ENCODE measurements at regions not wholly inside any gene's neighbourhood (a gene's known extent, or its start where the extent isn't known, plus 50 kb on each side); places are given as distances from the start of the nearest gene placed in this dataset.
"Not testable (repeated sequence)": the region's sequence is repeated elsewhere in the genome, so short reads cannot be mapped to it uniquely, and the experiment has no call there.

DNA sequence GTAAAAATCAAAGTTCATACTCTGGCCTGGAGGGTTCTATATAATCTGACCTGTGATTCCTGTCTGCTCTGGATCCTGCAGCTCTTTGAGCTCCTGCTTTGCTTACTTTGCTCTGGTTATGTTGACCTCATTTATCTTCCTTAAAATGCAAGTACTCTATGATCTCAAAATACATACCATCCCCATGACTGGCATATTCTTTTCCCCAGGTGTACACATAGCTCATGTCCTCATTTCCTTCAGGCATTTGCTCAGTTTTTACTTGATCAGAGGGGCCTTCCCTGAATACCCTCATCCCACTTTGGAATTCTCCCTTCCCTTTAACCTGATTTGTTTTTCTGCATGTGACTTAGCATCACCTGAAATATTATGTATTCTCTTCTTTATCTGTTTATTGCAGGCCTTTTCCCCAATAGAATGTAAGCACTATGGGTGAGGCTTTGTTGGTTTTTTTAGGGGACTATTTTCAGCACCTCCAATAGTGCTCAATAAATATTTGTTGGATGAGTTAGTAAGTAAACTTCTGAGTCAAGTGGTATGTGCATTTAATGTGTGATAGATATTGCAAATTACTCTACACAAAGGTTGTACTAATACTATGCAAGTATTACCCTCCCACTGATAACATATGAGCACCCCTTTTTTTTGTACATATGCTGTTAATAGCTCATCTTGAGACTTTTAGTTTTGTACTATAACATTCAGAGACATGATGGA, 211.5 kb downstream of the NMUR2 start:
- DNase-seq (ENCODE audit: low spot score in 2 of 2) (no peak), ATAC-seq (replicated peaks; ENCODE audit: extremely low read depth, poor library complexity, severe bottlenecking) (no peak)
- no peaks in the 10 kb centered on the region for H3K36me3 Mint-ChIP-seq (ENCODE audit: insufficient read depth)
- H3K27me3 Mint-ChIP-seq = peaks cover 36% of the 10 kb centered on the region
- peaks cover 8% of the 10 kb centered on the region for H3K9me3 Mint-ChIP-seq
- H3K4me1 Mint-ChIP-seq = no peaks in the 10 kb centered on the region
- H3K27ac Mint-ChIP-seq (ENCODE audit: low read depth) = no peak overlapping the region
- no peak overlapping the region for H3K4me3 Mint-ChIP-seq

DNA sequence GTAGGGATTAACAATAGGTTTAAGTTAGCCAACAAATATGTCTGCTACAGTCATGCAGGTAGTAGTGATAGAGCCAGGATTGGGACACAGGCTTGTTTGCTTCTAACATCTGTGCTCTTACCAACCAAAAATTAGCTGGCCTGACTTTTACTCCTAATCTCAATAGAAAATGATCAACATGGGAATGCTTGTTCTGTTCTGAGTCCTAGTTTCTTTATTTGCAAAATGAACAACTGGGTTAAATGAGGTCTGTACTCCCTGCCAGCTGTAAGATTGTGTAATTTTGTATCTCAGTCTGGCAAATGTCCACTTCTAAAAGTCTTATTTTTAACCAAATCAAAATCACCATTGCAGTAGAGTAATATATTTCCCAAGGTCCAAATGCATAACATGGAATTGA, 216.8 kb downstream of the NMUR2 start:
- Mint-ChIP-seq H3K9me3 (peaks cover 11% of the 10 kb centered on the region), H3K4me3 (no peak overlapping the region), H3K27me3 (peaks cover 30% of the 10 kb centered on the region), H3K36me3 (ENCODE audit: insufficient read depth) (no peaks in the 10 kb centered on the region), H3K4me1 (no peaks in the 10 kb centered on the region), H3K27ac (ENCODE audit: low read depth) (no peak overlapping the region)
- ATAC-seq (replicated peaks; ENCODE audit: extremely low read depth, poor library complexity, severe bottlenecking) (no peak), DNase-seq (ENCODE audit: low spot score in 2 of 2) (no peak)

DNA sequence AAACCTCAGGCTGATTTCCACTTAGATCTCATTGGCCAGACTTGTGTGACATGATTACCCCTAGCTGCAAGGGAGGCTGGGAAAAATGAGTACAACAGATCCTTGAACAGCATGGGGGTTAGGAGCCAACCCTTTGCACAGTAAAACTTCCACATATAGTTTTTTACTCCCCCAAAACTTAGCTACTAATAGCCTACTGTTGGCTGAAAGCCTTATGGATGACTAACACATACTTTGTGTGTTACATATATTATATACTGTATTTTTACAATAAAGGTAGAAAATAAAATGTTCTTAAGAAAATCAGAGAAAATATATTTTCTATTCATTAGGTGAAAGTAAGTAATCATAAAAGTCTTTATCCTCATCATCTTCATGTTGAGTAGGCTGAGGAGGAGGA, 217.4 kb downstream of the NMUR2 start:
- Mint-ChIP-seq H3K9me3 (peaks cover 5% of the 10 kb centered on the region), H3K27me3 (peaks cover 28% of the 10 kb centered on the region), H3K4me1 (no peaks in the 10 kb centered on the region), H3K27ac (ENCODE audit: low read depth) (no peak overlapping the region), H3K36me3 (ENCODE audit: insufficient read depth) (no peaks in the 10 kb centered on the region), H3K4me3 (no peak overlapping the region)
- no peak for DNase-seq (ENCODE audit: low spot score in 2 of 2)
- ATAC-seq (replicated peaks; ENCODE audit: extremely low read depth, poor library complexity, severe bottlenecking) = no peak

DNA sequence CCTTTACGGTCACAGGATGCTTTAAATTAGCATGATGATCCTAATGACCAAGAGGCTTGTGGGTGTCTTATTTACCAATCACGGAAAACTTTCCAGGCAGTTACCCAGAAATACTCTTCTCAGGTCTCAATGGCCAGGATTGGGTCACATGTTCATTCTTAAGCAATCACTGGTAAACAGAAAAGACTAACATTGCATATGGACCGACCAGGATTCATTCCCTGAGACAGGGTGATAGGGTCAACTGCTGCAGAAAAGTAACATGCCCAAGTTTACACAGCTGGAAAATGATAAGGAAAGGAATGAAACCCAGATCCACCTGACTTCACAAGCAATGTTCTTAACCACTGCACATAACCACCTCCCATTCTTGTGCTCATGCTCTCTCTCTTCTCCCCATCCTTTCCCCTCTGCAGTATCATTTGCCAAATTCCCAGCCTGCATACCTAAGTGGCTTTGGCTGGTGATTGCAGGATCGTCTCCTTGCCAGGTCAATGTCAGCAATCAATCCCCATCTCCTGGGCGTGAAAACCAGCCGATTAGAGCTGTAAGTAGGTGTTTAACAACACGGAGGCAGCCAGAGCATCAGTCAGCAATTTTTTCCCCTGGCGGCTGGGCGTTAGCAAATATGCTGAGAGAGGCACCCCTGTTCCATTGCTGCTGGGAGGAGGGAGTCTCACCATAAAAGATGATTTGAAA, 219.4 kb downstream of the NMUR2 start:
- H3K4me3 Mint-ChIP-seq = no peak overlapping the region
- H3K36me3 Mint-ChIP-seq (ENCODE audit: insufficient read depth) = no peaks in the 10 kb centered on the region
- peaks cover 24% of the 10 kb centered on the region for H3K27me3 Mint-ChIP-seq
- no peak for DNase-seq (ENCODE audit: low spot score in 2 of 2)
- peaks cover 5% of the 10 kb centered on the region for H3K9me3 Mint-ChIP-seq
- no peak for ATAC-seq (replicated peaks; ENCODE audit: extremely low read depth, poor library complexity, severe bottlenecking)
- H3K27ac Mint-ChIP-seq (ENCODE audit: low read depth) = no peak overlapping the region
- H3K4me1 Mint-ChIP-seq = no peaks in the 10 kb centered on the region

DNA sequence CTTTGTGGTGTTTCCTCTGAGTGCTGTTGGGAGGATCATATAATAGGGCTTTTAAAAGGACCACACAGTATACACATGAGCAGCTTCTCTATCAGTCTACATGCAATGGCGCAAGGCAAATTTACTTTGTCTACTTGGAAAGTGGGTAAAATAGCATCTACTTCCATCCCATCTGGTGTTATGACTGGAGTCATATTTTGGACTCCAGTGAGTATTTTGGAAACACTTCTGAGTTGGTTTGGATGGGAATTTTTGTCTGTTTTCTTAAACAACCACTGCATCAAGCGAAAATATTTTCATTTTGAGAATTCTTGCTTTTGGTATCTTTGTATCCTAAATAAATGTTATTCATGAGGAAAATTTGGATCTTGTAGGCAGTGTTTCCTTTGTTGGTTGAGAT, 220.8 kb downstream of the NMUR2 start:
- peaks cover 5% of the 10 kb centered on the region for H3K9me3 Mint-ChIP-seq
- no peak overlapping the region for H3K4me3 Mint-ChIP-seq
- no peak overlapping the region for H3K27ac Mint-ChIP-seq (ENCODE audit: low read depth)
- DNase-seq (ENCODE audit: low spot score in 2 of 2) (no peak), ATAC-seq (replicated peaks; ENCODE audit: extremely low read depth, poor library complexity, severe bottlenecking) (no peak)
- H3K36me3 Mint-ChIP-seq (ENCODE audit: insufficient read depth) = no peaks in the 10 kb centered on the region
- no peaks in the 10 kb centered on the region for H3K4me1 Mint-ChIP-seq
- peaks cover 24% of the 10 kb centered on the region for H3K27me3 Mint-ChIP-seq

DNA sequence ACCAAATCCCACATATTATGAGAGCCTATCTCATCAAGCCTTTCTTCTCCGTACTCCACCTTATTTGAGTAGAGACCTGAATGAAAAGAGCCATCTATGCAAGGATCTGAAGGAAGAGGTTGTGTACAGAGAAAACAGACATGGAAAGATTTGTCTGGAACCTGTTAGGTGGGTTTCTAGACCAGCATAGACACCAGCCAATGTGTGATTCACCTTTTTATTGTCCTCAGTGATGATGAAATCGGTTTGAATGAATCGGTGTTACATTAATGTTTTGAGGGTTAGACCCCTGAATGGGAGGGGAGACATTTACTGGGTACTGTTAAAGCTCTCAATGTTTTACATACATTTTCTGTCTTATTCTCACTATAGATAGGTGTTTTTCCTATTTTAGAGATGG, 223.6 kb downstream of the NMUR2 start:
- H3K9me3 Mint-ChIP-seq = peaks cover 5% of the 10 kb centered on the region
- H3K4me3 Mint-ChIP-seq = no peak overlapping the region
- H3K36me3 Mint-ChIP-seq (ENCODE audit: insufficient read depth) = no peaks in the 10 kb centered on the region
- H3K27me3 Mint-ChIP-seq = peaks cover 16% of the 10 kb centered on the region
- H3K4me1 Mint-ChIP-seq = no peaks in the 10 kb centered on the region
- ATAC-seq (replicated peaks; ENCODE audit: extremely low read depth, poor library complexity, severe bottlenecking) (no peak), DNase-seq (ENCODE audit: low spot score in 2 of 2) (no peak)
- H3K27ac Mint-ChIP-seq (ENCODE audit: low read depth) = no peak overlapping the region

DNA sequence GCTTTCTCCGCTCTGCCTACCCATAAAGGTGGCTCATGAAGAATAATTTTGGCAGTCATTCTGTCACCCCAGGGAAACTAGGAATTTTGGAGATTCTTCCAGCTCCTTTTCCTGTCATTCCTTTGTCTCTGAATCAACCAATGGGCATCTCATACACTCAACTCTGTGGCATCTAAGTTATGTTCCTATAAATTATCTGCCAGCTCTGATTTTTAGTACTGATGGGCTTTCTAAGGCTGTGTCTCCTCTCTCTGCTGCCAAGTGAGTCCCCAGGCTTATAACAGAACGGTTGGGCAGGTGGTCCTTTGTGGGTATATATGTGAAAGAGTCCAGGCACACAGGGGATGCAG, 226.8 kb downstream of the NMUR2 start:
- ATAC-seq (replicated peaks; ENCODE audit: extremely low read depth, poor library complexity, severe bottlenecking) (no peak), DNase-seq (ENCODE audit: low spot score in 2 of 2) (no peak)
- H3K27ac Mint-ChIP-seq (ENCODE audit: low read depth) = no peak overlapping the region
- H3K4me1 Mint-ChIP-seq = no peaks in the 10 kb centered on the region
- peaks cover 18% of the 10 kb centered on the region for H3K27me3 Mint-ChIP-seq
- no peaks in the 10 kb centered on the region for H3K36me3 Mint-ChIP-seq (ENCODE audit: insufficient read depth)
- H3K9me3 Mint-ChIP-seq = no peaks in the 10 kb centered on the region
- no peak overlapping the region for H3K4me3 Mint-ChIP-seq

DNA sequence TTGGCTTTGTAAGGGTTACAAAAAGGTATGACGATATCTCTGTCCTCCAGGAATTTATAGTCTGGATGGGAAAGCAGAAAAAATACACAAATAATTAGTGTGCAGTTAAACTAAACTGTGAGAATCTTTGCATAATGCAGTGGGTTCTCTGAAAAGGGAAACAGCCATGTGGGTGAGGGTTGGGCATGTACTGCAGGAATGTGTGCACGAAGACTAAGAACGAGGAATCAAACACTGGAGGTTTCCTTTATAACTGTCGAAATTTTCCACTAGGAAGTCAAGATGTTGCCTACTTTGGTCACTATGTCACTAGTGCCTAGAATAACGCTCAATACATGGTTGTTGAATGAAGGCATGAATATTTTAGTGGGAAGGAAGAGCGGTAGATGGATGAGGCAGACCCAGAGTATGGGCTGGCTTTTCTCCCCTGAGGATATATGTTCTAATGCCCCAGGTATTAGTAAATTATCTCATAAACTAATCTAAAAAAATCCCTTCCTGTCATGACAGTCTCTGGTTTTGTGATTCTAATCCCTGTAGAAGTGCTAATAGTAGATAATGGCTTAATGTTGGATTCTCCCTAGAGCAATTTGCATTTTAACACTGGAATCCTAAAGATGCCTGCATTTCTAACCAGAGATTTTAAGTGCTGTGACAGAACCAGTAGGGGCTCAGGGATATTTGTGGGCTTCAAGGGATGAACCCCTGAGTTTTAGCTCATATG, 227.3 kb downstream of the NMUR2 start:
- Mint-ChIP-seq H3K27ac (ENCODE audit: low read depth) (no peak overlapping the region), H3K4me3 (no peak overlapping the region), H3K4me1 (no peaks in the 10 kb centered on the region), H3K9me3 (no peaks in the 10 kb centered on the region), H3K36me3 (ENCODE audit: insufficient read depth) (no peaks in the 10 kb centered on the region), H3K27me3 (peaks cover 14% of the 10 kb centered on the region)
- ATAC-seq (replicated peaks; ENCODE audit: extremely low read depth, poor library complexity, severe bottlenecking) (no peak), DNase-seq (ENCODE audit: low spot score in 2 of 2) (no peak)

DNA sequence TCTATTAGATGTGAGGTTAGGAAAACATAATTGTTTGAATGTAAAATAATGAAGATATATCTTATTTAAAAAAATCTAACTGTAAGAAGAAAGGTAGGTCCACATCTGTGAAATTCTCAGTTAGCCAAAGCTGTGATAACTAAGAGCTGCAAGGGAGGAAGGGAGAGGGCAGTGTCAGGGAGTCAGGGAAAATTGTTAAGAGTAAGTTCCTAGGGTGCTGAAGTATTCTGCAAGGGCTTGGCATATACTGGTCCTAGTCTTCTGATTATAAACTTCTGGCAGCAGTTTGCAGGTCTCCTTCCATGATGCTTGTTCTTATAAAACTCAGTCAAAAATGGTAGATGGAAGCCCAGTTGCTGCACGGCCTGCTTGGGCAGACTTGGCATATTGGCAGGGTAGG, 233.2 kb downstream of the NMUR2 start:
- H3K27me3 Mint-ChIP-seq = peaks cover 32% of the 10 kb centered on the region
- no peak overlapping the region for H3K4me3 Mint-ChIP-seq
- H3K9me3 Mint-ChIP-seq = no peaks in the 10 kb centered on the region
- ATAC-seq (replicated peaks; ENCODE audit: extremely low read depth, poor library complexity, severe bottlenecking) (no peak), DNase-seq (ENCODE audit: low spot score in 2 of 2) (no peak)
- H3K36me3 Mint-ChIP-seq (ENCODE audit: insufficient read depth) = no peaks in the 10 kb centered on the region
- no peaks in the 10 kb centered on the region for H3K4me1 Mint-ChIP-seq
- no peak overlapping the region for H3K27ac Mint-ChIP-seq (ENCODE audit: low read depth)

DNA sequence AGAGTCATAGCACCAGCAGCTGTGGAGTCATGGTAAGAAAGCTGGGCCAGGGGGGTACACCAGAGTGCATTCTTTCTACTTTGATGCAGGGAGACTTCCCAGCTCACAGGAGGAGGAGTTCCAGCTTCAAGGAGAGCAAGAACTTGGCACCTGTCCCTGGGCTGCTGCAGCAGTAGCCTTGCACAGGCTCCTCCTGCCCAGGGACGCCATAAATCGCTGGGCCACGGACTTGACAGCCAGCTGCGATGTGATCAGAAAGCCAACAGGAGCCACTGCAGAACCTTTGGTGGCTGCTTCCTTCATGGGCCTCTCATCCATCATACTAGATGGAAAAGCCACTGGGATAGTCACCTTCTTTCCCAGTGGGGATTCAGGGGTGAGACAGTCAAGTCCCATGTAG, 234.7 kb downstream of the NMUR2 start:
- DNase-seq (ENCODE audit: low spot score in 2 of 2) = no peak
- no peak overlapping the region for H3K4me3 Mint-ChIP-seq
- H3K27me3 Mint-ChIP-seq = peaks cover 33% of the 10 kb centered on the region
- no peaks in the 10 kb centered on the region for H3K4me1 Mint-ChIP-seq
- no peaks in the 10 kb centered on the region for H3K36me3 Mint-ChIP-seq (ENCODE audit: insufficient read depth)
- H3K9me3 Mint-ChIP-seq = no peaks in the 10 kb centered on the region
- ATAC-seq (replicated peaks; ENCODE audit: extremely low read depth, poor library complexity, severe bottlenecking) = no peak
- H3K27ac Mint-ChIP-seq (ENCODE audit: low read depth) = no peak overlapping the region

DNA sequence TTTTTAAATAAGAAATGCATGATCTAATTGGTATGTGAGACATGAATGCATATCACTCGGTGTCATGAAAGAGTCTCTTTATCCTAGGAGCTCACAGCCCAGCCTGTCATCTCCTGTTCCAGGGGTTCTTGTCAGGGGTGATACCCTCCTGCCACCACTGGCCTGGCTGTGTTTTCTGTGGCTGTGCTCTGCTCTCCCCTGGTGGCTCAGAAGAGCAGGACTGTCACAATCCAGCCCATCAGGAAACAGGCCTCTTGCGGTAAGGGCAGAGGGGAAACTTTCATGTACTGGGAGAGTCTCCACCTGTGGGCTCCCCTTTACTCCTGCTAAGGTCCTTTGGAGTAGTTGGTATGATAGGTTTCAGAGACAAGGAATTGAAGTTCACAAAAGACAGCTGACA, 240.2 kb upstream of the GLRA1 start:
- Mint-ChIP-seq H3K4me1 (no peaks in the 10 kb centered on the region), H3K9me3 (no peaks in the 10 kb centered on the region), H3K27ac (ENCODE audit: low read depth) (no peak overlapping the region), H3K36me3 (ENCODE audit: insufficient read depth) (no peaks in the 10 kb centered on the region), H3K27me3 (peaks cover 12% of the 10 kb centered on the region), H3K4me3 (no peak overlapping the region)
- ATAC-seq (replicated peaks; ENCODE audit: extremely low read depth, poor library complexity, severe bottlenecking) = no peak
- DNase-seq (ENCODE audit: low spot score in 2 of 2) = no peak

DNA sequence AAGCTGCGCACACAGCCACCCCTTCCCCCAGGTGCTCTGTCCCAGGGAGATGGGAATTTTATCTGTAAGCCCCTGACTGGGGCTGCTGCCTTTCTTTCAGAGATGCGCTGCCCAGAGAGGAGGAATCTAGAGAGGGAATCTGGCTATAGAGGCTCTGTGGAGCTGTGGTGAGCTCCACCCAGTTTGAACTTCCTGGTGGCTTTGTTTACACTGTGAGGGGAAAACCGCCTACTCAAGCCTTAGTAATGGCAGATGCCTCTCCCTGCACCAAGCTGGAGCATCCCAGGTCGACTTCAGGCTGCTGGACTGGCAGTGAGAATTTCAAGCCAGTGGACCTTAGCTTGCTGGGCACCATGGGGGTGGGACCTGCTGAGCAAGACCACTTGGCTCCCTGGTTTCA, 235.2 kb upstream of the GLRA1 start:
- H3K9me3 Mint-ChIP-seq; H3K4me1 Mint-ChIP-seq; ATAC-seq (replicated peaks; ENCODE audit: extremely low read depth, poor library complexity, severe bottlenecking); H3K36me3 Mint-ChIP-seq (ENCODE audit: insufficient read depth); H3K27me3 Mint-ChIP-seq; H3K4me3 Mint-ChIP-seq; H3K27ac Mint-ChIP-seq (ENCODE audit: low read depth); DNase-seq (ENCODE audit: low spot score in 2 of 2): not testable (repeated sequence)

DNA sequence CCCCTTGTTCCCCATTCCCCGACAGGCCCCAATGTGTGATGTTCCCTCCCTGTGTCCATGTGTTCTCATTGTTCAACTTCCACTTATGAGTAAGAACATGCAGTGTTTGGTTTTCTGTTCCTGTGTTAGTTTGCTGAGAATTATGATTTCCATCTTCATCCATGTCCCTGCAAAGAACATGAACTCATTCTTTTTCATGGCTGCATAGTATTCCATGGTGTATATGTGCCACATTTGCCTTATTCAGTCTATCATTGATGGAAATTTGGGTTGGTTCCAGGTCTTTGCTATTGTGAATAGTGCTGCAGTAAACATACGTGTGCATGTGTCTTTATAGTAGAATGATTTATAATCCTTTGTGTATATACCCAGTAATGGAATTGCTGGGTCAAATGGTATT, 229.8 kb upstream of the GLRA1 start:
- H3K27me3 Mint-ChIP-seq; H3K36me3 Mint-ChIP-seq (ENCODE audit: insufficient read depth); H3K27ac Mint-ChIP-seq (ENCODE audit: low read depth); DNase-seq (ENCODE audit: low spot score in 2 of 2); ATAC-seq (replicated peaks; ENCODE audit: extremely low read depth, poor library complexity, severe bottlenecking); H3K9me3 Mint-ChIP-seq; H3K4me3 Mint-ChIP-seq; H3K4me1 Mint-ChIP-seq: not testable (repeated sequence)

Data from central memory CD8-positive, alpha-beta T cell (primary cell).